Peyer's patch (tissue), 4 donors: ENCODE measurements at regions not wholly inside any gene's neighbourhood (a gene's known extent, or its start where the extent isn't known, plus 50 kb on each side); places are given as distances from the start of the nearest gene placed in this dataset.

Experiments
- POLR2A ChIP-seq, 2 donors: fragments of 450-650 bp; IDR thresholded peaks; one replicate each; pipeline ENCODE4 v1.5.1; 2017; ENCODE audit warnings: antibody characterized with exemption in 2 of 2, mild to moderate bottlenecking in 2 of 2, moderate library complexity in 2 of 2
- TF ChIP-seq, protein P1 (sequence below), 6 experiments: fragments of 450-650 bp in 4 of 6; fragments of 200-600 bp in 2 of 6; sonication (generic) in 1 of 6; IDR thresholded peaks; one replicate each; pipeline ENCODE4 v1.5.1; 2017 to 2019; ENCODE audit warnings: antibody characterized with exemption in 6 of 6, mild to moderate bottlenecking in 3 of 6, moderate library complexity in 1 of 6

GRCh38 chr6:92810913-92811312 lies 608.4 kb downstream of the EPHA7 start:
- TF ChIP-seq, protein P1, sequence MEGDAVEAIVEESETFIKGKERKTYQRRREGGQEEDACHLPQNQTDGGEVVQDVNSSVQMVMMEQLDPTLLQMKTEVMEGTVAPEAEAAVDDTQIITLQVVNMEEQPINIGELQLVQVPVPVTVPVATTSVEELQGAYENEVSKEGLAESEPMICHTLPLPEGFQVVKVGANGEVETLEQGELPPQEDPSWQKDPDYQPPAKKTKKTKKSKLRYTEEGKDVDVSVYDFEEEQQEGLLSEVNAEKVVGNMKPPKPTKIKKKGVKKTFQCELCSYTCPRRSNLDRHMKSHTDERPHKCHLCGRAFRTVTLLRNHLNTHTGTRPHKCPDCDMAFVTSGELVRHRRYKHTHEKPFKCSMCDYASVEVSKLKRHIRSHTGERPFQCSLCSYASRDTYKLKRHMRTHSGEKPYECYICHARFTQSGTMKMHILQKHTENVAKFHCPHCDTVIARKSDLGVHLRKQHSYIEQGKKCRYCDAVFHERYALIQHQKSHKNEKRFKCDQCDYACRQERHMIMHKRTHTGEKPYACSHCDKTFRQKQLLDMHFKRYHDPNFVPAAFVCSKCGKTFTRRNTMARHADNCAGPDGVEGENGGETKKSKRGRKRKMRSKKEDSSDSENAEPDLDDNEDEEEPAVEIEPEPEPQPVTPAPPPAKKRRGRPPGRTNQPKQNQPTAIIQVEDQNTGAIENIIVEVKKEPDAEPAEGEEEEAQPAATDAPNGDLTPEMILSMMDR (IDR thresholded peaks at IDR 0.05): peak in 4 of 6 experiments; percentile 23 to 63 (median 56)
- no peak for TF ChIP-seq POLR2A (IDR thresholded peaks at IDR 0.05)
